ENCODE measurements at regions not wholly inside any gene's neighbourhood (a gene's known extent, or its start where the extent isn't known, plus 50 kb on each side); places are given as distances from the start of the nearest gene placed in this dataset.

- no peak for DNase-seq (ENCODE audit: low spot score)
- Mint-ChIP-seq H3K27ac (ENCODE audit: unreplicated experiment) (no peak overlapping the region), H3K4me3 (ENCODE audit: unreplicated experiment) (no peak overlapping the region), H3K4me1 (ENCODE audit: unreplicated experiment) (no peaks in the 10 kb centered on the region), H3K36me3 (ENCODE audit: low read depth, unreplicated experiment) (no peaks in the 10 kb centered on the region), H3K9me3 (ENCODE audit: unreplicated experiment) (no peaks in the 10 kb centered on the region), H3K27me3 (ENCODE audit: unreplicated experiment) (no peaks in the 10 kb centered on the region)
- no peak for TF ChIP-seq CTCF (IDR thresholded peaks at IDR 0.05; ENCODE audit: unreplicated experiment)
These were observed 49.8 kb upstream of the RAB6D start for GRCh38 chr2:131413785-131414184.
